ENCODE measurements at regions not wholly inside any gene's neighbourhood (a gene's known extent, or its start where the extent isn't known, plus 50 kb on each side); places are given as distances from the start of the nearest gene placed in this dataset.

- DNase-seq, result no peak
Observed at GRCh38 chr10:4661511-4662255, 164.3 kb upstream of the AKR1E2 start.

- no peak for DNase-seq
Observed at GRCh38 chr10:4658777-4659176, 167.2 kb upstream of the AKR1E2 start.

GRCh38 chr10:4656576-4657194, 169.3 kb upstream of the AKR1E2 start:
- DNase-seq, result no peak

- no peak for DNase-seq
Observed at GRCh38 chr10:4655879-4656278, 170.1 kb upstream of the AKR1E2 start.

- no peak for DNase-seq
Observed at GRCh38 chr10:4655406-4655805, 170.6 kb upstream of the AKR1E2 start.

GRCh38 chr10:4654496-4654895, 171.5 kb upstream of the AKR1E2 start:
- no peak for DNase-seq

GRCh38 chr10:4653160-4653559, 172.8 kb upstream of the AKR1E2 start:
- DNase-seq, result no peak

- DNase-seq, result no peak
Observed at GRCh38 chr10:4652111-4653010, 173.6 kb upstream of the AKR1E2 start.

GRCh38 chr10:4651404-4652037, 174.5 kb upstream of the AKR1E2 start:
- no peak for DNase-seq

- DNase-seq, result no peak
Observed at GRCh38 chr10:4650582-4650981, 175.4 kb upstream of the AKR1E2 start.

- no peak for DNase-seq
Observed at GRCh38 chr10:4649886-4650508, 176.0 kb upstream of the AKR1E2 start.

- no peak for DNase-seq
Observed at GRCh38 chr10:4649471-4649870, 176.5 kb upstream of the AKR1E2 start.

GRCh38 chr10:4648999-4649398, 177.0 kb upstream of the AKR1E2 start:
- DNase-seq, result no peak

GRCh38 chr10:4647109-4647785, 178.8 kb upstream of the AKR1E2 start:
- DNase-seq, result no peak

- no peak for DNase-seq
Observed at GRCh38 chr10:4646547-4646946, 179.5 kb upstream of the AKR1E2 start.

- DNase-seq, result no peak
Observed at GRCh38 chr10:4645836-4646235, 180.2 kb upstream of the AKR1E2 start.

- no peak for DNase-seq
Observed at GRCh38 chr10:4643471-4643870, 182.5 kb upstream of the AKR1E2 start.

GRCh38 chr10:4639960-4640359, 186.0 kb upstream of the AKR1E2 start:
- no peak for DNase-seq

GRCh38 chr10:4638099-4638498, 187.9 kb upstream of the AKR1E2 start:
- no peak for DNase-seq

GRCh38 chr10:4637657-4638056, 188.3 kb upstream of the AKR1E2 start:
- DNase-seq, result no peak

GRCh38 chr10:4635883-4636282, 190.1 kb upstream of the AKR1E2 start:
- no peak for DNase-seq

- no peak for DNase-seq
Observed at GRCh38 chr10:4635388-4635787, 190.6 kb upstream of the AKR1E2 start.
